ENCODE measurements at regions not wholly inside any gene's neighbourhood (a gene's known extent, or its start where the extent isn't known, plus 50 kb on each side); places are given as distances from the start of the nearest gene placed in this dataset.

DNA sequence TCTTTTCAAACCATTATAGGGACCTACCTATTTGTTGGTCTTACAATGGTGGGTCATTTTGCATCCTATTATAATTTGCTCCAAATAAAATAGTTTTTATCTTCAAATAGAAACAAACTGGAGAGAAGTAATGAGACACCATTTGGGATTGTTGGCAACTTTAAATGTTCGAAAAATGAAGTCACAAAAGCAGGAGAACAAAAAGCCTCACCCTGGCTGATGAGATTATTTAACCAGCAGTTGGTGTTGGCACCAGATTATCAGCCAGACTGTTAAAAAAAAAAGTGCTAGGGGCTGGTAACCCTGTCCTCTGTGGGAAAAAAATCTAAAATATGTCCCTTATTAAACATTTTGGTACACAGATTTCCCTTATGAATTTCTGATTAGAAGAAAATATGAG, 100.3 kb downstream of the DCK start:
- Histone ChIP-seq H3K79me2 (ENCODE audit: control insufficient read depth, insufficient read depth, low read length) (no peaks in the 10 kb centered on the region), H3K27me3 (ENCODE audit: control insufficient read depth in 2 of 2, insufficient read depth in 2 of 2, low read length in 2 of 2) (no peaks in the 10 kb centered on the region), H4K20me1 (replicated peaks; ENCODE audit: control insufficient read depth, extremely low read depth, insufficient read depth, low read length) (no peaks in the 10 kb centered on the region), H3K9ac (replicated peaks; ENCODE audit: extremely low read depth, insufficient read depth, low read length) (no peak overlapping the region), H2AFZ (ENCODE audit: low read depth, low read length) (no peak overlapping the region), H3K4me2 (ENCODE audit: insufficient read depth, low read length) (no peak overlapping the region), H3K36me3 (ENCODE audit: control insufficient read depth in 2 of 2, extremely low read depth in 1 of 2, insufficient read depth in 2 of 2, low read length in 2 of 2) (no peaks in the 10 kb centered on the region), H3K9me3 (replicated peaks; ENCODE audit: control insufficient read depth, insufficient read depth, low read length) (no peaks in the 10 kb centered on the region), H3K9me1 (replicated peaks; ENCODE audit: control insufficient read depth, extremely low read depth, insufficient read depth, low read length) (no peaks in the 10 kb centered on the region), H3K27ac (ENCODE audit: insufficient read depth, low read depth, low read length) (no peak overlapping the region), H3K4me1 (ENCODE audit: control insufficient read depth, extremely low read depth, insufficient read depth, low read length) (no peaks in the 10 kb centered on the region), H3K4me3 (replicated peaks in 1 of 3; ENCODE audit: insufficient read depth in 1 of 3, low read depth in 1 of 3, low read length in 3 of 3) (no peak overlapping the region)
- TF ChIP-seq GATA2 (IDR thresholded peaks at IDR 0.05; ENCODE audit: insufficient read depth, insufficient read length, low read depth, low read length) (no peak), EZH2 (IDR thresholded peaks at IDR 0.05; ENCODE audit: borderline replicate concordance, low read depth, low read length, severe bottlenecking) (no peak)
- FAIRE-seq: no peak
- BruUV-seq (replicated peaks): no TSS peak
- intact Hi-C loops (cut with micrococcal nuclease) (no loop called here), dilution Hi-C loops (cut with MboI; ENCODE audit: extremely low pct_ligation_motif_present, low sequenced_read_pairs) (no loop called here)
- DNase-seq (ENCODE audit: low read depth, low spot score): no peak
- POLR2A ChIA-PET: no interaction called here
- CTCF ChIA-PET: no interaction called here

DNA sequence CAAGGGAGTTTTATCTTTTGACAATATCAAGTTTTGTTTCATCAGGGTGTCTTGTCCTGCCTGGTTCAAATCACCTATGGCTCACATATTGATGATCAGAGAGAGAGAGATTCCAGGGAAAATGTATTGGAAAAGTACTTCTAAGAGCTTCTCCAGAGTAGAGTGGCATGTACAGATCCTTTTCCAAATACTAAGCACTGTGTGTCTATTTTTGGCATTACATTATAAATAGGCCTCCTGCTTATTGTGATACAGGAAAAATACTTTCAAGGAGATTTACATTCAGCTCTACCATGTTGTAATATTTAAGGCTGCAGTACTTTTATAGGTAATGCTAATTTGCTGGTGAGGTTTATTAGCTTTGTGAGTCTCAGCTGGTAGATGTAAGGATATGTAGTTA, 100.8 kb downstream of the DCK start:
- H3K79me2 ChIP-seq (ENCODE audit: control insufficient read depth, insufficient read depth, low read length): no peaks in the 10 kb centered on the region
- no peak for TF ChIP-seq EZH2 (IDR thresholded peaks at IDR 0.05; ENCODE audit: borderline replicate concordance, low read depth, low read length, severe bottlenecking)
- TF ChIP-seq POLR2AphosphoS5 (IDR thresholded peaks at IDR 0.05; ENCODE audit: insufficient read depth, low read depth, low read length): no peak
- no peak for TF ChIP-seq JUN (IDR thresholded peaks at IDR 0.05; ENCODE audit: borderline replicate concordance, insufficient read depth, insufficient read length, low read depth)
- TF ChIP-seq POLR2A (IDR thresholded peaks at IDR 0.05; ENCODE audit: low read depth, low read length): no peak
- TF ChIP-seq, protein P1, sequence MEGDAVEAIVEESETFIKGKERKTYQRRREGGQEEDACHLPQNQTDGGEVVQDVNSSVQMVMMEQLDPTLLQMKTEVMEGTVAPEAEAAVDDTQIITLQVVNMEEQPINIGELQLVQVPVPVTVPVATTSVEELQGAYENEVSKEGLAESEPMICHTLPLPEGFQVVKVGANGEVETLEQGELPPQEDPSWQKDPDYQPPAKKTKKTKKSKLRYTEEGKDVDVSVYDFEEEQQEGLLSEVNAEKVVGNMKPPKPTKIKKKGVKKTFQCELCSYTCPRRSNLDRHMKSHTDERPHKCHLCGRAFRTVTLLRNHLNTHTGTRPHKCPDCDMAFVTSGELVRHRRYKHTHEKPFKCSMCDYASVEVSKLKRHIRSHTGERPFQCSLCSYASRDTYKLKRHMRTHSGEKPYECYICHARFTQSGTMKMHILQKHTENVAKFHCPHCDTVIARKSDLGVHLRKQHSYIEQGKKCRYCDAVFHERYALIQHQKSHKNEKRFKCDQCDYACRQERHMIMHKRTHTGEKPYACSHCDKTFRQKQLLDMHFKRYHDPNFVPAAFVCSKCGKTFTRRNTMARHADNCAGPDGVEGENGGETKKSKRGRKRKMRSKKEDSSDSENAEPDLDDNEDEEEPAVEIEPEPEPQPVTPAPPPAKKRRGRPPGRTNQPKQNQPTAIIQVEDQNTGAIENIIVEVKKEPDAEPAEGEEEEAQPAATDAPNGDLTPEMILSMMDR (IDR thresholded peaks at IDR 0.05; ENCODE audit: extremely low read depth in 1 of 2, insufficient read depth in 1 of 2, low read depth in 1 of 2, low read length in 2 of 2): no peak
- no peaks in the 10 kb centered on the region for H3K9me3 ChIP-seq (replicated peaks; ENCODE audit: control insufficient read depth, insufficient read depth, low read length)
- no peaks in the 10 kb centered on the region for H3K4me1 ChIP-seq (ENCODE audit: control insufficient read depth, extremely low read depth, insufficient read depth, low read length)
- no peaks in the 10 kb centered on the region for H3K9me1 ChIP-seq (replicated peaks; ENCODE audit: control insufficient read depth, extremely low read depth, insufficient read depth, low read length)
- FAIRE-seq: no peak
- no peaks in the 10 kb centered on the region for H3K27me3 ChIP-seq (ENCODE audit: control insufficient read depth in 2 of 2, insufficient read depth in 2 of 2, low read length in 2 of 2)
- no peaks in the 10 kb centered on the region for H4K20me1 ChIP-seq (replicated peaks; ENCODE audit: control insufficient read depth, extremely low read depth, insufficient read depth, low read length)
- dilution Hi-C loops (cut with MboI; ENCODE audit: extremely low pct_ligation_motif_present, low sequenced_read_pairs) (no loop called here), intact Hi-C loops (cut with micrococcal nuclease) (no loop called here)
- no TSS peak for BruUV-seq (replicated peaks)
- H3K27ac ChIP-seq (ENCODE audit: insufficient read depth, low read depth, low read length): no peak overlapping the region
- no peak overlapping the region for H3K9ac ChIP-seq (replicated peaks; ENCODE audit: extremely low read depth, insufficient read depth, low read length)
- CTCF ChIA-PET: no interaction called here
- DNase-seq (ENCODE audit: low read depth, low spot score): no peak
- no peak overlapping the region for H3K4me2 ChIP-seq (ENCODE audit: insufficient read depth, low read length)
- no peaks in the 10 kb centered on the region for H3K36me3 ChIP-seq (ENCODE audit: control insufficient read depth in 2 of 2, extremely low read depth in 1 of 2, insufficient read depth in 2 of 2, low read length in 2 of 2)
- H2AFZ ChIP-seq (ENCODE audit: low read depth, low read length): no peak overlapping the region
- no peak overlapping the region for H3K4me3 ChIP-seq (replicated peaks in 1 of 3; ENCODE audit: insufficient read depth in 1 of 3, low read depth in 1 of 3, low read length in 3 of 3)
- POLR2A ChIA-PET: no interaction called here

All from endothelial cell of umbilical vein (primary cell).